Sigmoid colon (tissue), 6 donors: ENCODE measurements at regions not wholly inside any gene's neighbourhood (a gene's known extent, or its start where the extent isn't known, plus 50 kb on each side); places are given as distances from the start of the nearest gene placed in this dataset.

Experiments
- DNase-seq: peaks from one replicate; pipeline ENCODE4 v3.0.0-alpha.2; 2019
- H3K27ac ChIP-seq, 4 donors: fragments of 200-600 bp; sonication (generic); one replicate each; pipeline ENCODE4 v1.5.1; 2016 to 2019; ENCODE audit warnings: mild to moderate bottlenecking in 1 of 4
- H3K27me3 ChIP-seq, 3 donors: fragments of 200-600 bp; sonication (generic); one replicate each; pipeline ENCODE4 v1.5.1; 2019; ENCODE audit warnings: mild to moderate bottlenecking in 1 of 3
- H3K36me3 ChIP-seq, 4 donors: fragments of 200-600 bp; sonication (generic); one replicate each; pipeline ENCODE4 v1.5.1; 2016 to 2019
- H3K4me1 ChIP-seq, 4 donors: fragments of 200-600 bp; sonication (generic); one replicate each; pipeline ENCODE4 v1.5.1; 2017 to 2019
- H3K4me3 ChIP-seq, 4 donors: fragments of 200-600 bp; sonication (generic); one replicate each; pipeline ENCODE4 v1.5.1; 2017 to 2019; ENCODE audit warnings: mild to moderate bottlenecking in 2 of 4, moderate library complexity in 1 of 4
- H3K9me3 ChIP-seq, 4 donors: fragments of 200-600 bp in 3 of 4; sonication (generic) in 3 of 4; one replicate each; pipeline versions ENCODE4 v1.5.1 to v1.6.1; 2013 to 2019
- EP300 ChIP-seq, 4 donors: sonication (generic); formaldehyde crosslinking; IDR thresholded peaks; one replicate each; pipeline ENCODE4 v1.6.1; 2017; ENCODE audit warnings: antibody characterized with exemption in 4 of 4
- POLR2A ChIP-seq, 2 donors: fragments of 450-650 bp; IDR thresholded peaks; one replicate each; pipeline ENCODE4 v1.6.1; 2016; ENCODE audit warnings: antibody characterized with exemption in 2 of 2, mild to moderate bottlenecking in 2 of 2, moderate library complexity in 2 of 2
- POLR2AphosphoS5 ChIP-seq, 4 donors: sonication (generic); formaldehyde crosslinking; IDR thresholded peaks; one replicate each; pipeline ENCODE4 v1.6.1; 2017; ENCODE audit warnings: antibody characterized with exemption in 4 of 4
- WGBS, 2 donors: extraction: QIAGEN DNeasy Blood & Tissue Kit; methylation state at CpG; one replicate each; pipeline ENCODE4 v1.1.7; 2013; 5-methylcytosine and 5-hydroxymethylcytosine counted together
- intact Hi-C: fragments of 100-400 bp; cut with DNase I; formaldehyde crosslinking; loops from one replicate; pipeline ENCODE4 v1.15.1; 2023
- TF ChIP-seq, protein P1 (sequence below), 4 experiments: fragments of 450-650 bp in 3 of 4; fragments of 200-600 bp in 1 of 4; IDR thresholded peaks; one replicate each; pipeline ENCODE4 v1.5.1; 2016 to 2019; ENCODE audit warnings: antibody characterized with exemption in 4 of 4, mild to moderate bottlenecking in 3 of 4, moderate library complexity in 2 of 4
- donor health status: healthy with polysubstance abuse.
- donor health status: healthy.

DNA sequence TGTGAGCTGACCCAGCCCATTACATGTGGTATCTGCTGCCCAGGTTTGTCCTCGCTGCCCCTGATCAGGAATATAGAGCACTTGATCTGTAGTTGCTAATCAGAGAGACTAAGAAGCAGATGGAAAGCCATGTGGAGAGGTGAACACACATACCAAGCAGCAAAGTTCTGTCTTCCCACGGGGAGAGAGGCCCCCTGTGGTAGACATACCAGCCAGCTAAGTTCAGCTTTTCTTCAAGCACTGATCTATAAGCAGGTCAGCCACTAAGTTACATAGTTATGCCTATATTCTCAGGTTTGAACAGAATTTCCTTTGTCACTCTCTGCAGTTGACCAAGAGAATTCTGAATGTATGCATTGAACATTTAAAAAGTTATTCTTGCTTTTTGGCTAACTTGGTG is 76.4 kb downstream of the DDX3Y start:
- no peak for TF ChIP-seq POLR2AphosphoS5 (IDR thresholded peaks at IDR 0.05)
- TF ChIP-seq, protein P1, sequence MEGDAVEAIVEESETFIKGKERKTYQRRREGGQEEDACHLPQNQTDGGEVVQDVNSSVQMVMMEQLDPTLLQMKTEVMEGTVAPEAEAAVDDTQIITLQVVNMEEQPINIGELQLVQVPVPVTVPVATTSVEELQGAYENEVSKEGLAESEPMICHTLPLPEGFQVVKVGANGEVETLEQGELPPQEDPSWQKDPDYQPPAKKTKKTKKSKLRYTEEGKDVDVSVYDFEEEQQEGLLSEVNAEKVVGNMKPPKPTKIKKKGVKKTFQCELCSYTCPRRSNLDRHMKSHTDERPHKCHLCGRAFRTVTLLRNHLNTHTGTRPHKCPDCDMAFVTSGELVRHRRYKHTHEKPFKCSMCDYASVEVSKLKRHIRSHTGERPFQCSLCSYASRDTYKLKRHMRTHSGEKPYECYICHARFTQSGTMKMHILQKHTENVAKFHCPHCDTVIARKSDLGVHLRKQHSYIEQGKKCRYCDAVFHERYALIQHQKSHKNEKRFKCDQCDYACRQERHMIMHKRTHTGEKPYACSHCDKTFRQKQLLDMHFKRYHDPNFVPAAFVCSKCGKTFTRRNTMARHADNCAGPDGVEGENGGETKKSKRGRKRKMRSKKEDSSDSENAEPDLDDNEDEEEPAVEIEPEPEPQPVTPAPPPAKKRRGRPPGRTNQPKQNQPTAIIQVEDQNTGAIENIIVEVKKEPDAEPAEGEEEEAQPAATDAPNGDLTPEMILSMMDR (IDR thresholded peaks at IDR 0.05), result no peak
- TF ChIP-seq POLR2A (IDR thresholded peaks at IDR 0.05), result no peak
- TF ChIP-seq EP300 (IDR thresholded peaks at IDR 0.05), result no peak
- Histone ChIP-seq H3K4me1 (no peaks in the 10 kb centered on the region), H3K27ac (no peak overlapping the region), H3K9me3 (no peaks in the 10 kb centered on the region), H3K4me3 (no peak overlapping the region), H3K36me3 (no peaks in the 10 kb centered on the region), H3K27me3 (no peaks in the 10 kb centered on the region)
- DNase-seq, result no peak
- 62 to 70% methylated on average over 2 of the region's 2 CpGs for WGBS, 2 donors
- intact Hi-C loops, result no loop called here

DNA sequence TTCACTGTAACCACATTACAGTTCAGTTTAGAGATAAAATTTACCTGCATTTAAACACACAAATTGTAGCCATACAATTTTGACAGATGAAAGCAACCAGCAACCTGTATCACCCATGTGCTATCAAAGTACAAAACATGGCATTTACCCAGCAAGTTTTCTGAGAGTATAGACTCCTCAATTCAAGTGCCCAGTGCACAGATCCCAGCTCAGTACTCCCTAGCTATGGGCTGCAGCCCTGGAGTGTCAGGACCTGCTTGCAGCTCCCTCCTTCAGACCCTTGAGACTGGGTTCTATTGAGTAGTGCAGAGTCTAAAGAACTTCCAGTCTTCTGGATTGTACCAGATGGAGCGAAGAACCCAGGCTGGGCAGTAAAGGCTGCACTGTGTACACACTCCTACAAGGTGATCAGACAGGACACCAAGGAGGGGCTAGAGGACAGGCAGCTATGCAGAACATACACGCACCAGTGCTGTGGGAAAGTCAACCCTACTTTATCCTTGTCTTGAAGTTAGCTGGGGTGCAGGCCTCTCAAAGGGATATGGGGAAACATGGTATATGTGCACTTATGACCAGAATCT is 77.7 kb downstream of the DDX3Y start:
- 79 to 84% methylated on average over 2 of the region's 2 CpGs for WGBS, 2 donors
- TF ChIP-seq, protein P1 (IDR thresholded peaks at IDR 0.05), result no peak
- TF ChIP-seq POLR2AphosphoS5 (IDR thresholded peaks at IDR 0.05) (no peak), EP300 (IDR thresholded peaks at IDR 0.05) (no peak), POLR2A (IDR thresholded peaks at IDR 0.05) (no peak)

DNA sequence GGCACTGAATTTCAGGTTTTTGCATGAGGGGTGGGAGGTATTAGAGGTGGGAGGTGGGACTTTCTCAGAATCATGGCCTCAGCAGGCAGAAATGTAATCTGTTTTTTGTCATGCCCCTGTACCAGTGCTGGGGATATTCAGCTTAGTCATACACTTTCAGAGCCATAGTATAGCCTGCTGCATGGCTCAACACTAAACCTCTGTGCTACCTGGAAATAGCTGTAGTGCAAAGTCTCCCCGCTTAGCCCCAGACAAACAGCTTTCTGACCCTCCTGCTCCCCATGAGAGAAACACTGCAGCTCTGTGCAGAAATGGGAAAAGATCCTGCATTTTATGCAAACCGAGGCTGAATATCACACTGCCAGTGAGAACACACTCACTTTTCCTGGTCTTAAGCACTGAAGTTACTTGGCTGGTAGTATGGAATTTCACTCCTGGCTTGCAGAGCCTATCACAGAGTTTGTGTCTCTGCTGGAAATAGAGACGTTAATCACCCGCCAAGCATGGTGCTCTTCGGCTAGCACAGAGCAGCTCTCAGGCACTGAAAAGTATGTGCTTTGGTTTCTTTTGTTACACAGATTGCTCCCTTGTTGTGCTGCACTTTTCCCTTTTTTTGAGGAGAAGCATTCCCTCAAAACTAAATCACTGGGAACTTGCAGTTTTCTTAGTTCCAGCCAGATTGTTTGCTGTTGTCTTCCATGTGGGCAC is 80.1 kb downstream of the DDX3Y start:
- Histone ChIP-seq H3K4me3 (no peak overlapping the region), H3K9me3 (no peaks in the 10 kb centered on the region), H3K27me3 (no peaks in the 10 kb centered on the region), H3K27ac (no peak overlapping the region), H3K4me1 (no peaks in the 10 kb centered on the region), H3K36me3 (no peaks in the 10 kb centered on the region)
- 54% methylated on average over 5 of the region's 5 CpGs for WGBS, 2 donors
- TF ChIP-seq EP300 (IDR thresholded peaks at IDR 0.05), result no peak
- no peak for TF ChIP-seq POLR2A (IDR thresholded peaks at IDR 0.05)
- TF ChIP-seq, protein P1 (IDR thresholded peaks at IDR 0.05), result no peak
- no peak for TF ChIP-seq POLR2AphosphoS5 (IDR thresholded peaks at IDR 0.05)
- intact Hi-C loops, result no loop called here
- no peak for DNase-seq

More for the DNA sequence above, 77.7 kb downstream of the DDX3Y start:
- no peak overlapping the region for H3K27ac ChIP-seq
- no peaks in the 10 kb centered on the region for H3K36me3 ChIP-seq
- no peaks in the 10 kb centered on the region for H3K9me3 ChIP-seq
- DNase-seq, result no peak
- H3K27me3 ChIP-seq, result no peaks in the 10 kb centered on the region
- no peaks in the 10 kb centered on the region for H3K4me1 ChIP-seq
- no peak overlapping the region for H3K4me3 ChIP-seq
- intact Hi-C loops, result no loop called here

DNA sequence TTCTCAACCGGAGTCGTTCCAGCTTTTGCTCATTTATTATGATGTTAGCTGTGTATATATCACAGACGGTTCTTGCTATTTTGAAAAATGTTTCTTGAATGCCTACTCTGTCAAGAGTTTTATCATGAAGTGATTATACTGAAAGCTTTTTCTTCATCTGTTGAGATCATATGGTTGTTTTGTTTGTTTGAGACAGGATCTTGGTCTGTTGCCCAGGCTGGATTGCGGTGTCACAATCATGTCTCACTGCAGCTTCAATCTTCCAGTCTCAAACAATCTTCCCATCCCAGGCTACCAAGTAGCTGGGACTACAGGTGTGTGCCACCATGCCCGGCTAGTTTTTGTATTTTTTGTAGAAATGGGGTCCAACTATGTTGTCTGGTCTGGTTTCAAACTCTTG is 112.8 kb downstream of the DDX3Y start:
- Histone ChIP-seq H3K27ac (no peak overlapping the region), H3K27me3 (no peaks in the 10 kb centered on the region), H3K4me3 (no peak overlapping the region), H3K4me1 (no peaks in the 10 kb centered on the region), H3K36me3 (no peaks in the 10 kb centered on the region), H3K9me3 (no peaks in the 10 kb centered on the region)
- intact Hi-C loops, result no loop called here
- no peak for DNase-seq
- WGBS, 2 donors, result 50 to 89% methylated on average over 5 of the region's 5 CpGs
- no peak for TF ChIP-seq POLR2A (IDR thresholded peaks at IDR 0.05)
- TF ChIP-seq, protein P1 (IDR thresholded peaks at IDR 0.05), result no peak
- TF ChIP-seq EP300 (IDR thresholded peaks at IDR 0.05), result no peak
- TF ChIP-seq POLR2AphosphoS5 (IDR thresholded peaks at IDR 0.05), result no peak
